Breast epithelium (tissue), 4 donors: ENCODE measurements at regions not wholly inside any gene's neighbourhood (a gene's known extent, or its start where the extent isn't known, plus 50 kb on each side); places are given as distances from the start of the nearest gene placed in this dataset.

ENCODE experiments used
- DNase-seq, 2 donors: peaks; one replicate each; pipeline ENCODE4 v3.0.0-alpha.2; 2019; ENCODE audit warnings: low spot score in 2 of 2
- H3K27ac ChIP-seq, 2 donors: fragments of 200-600 bp; sonication (generic) in 1 of 2; one replicate each; pipeline ENCODE4 v1.5.1; 2016 to 2019; ENCODE audit warnings: mild to moderate bottlenecking in 1 of 2
- H3K27me3 ChIP-seq, 2 donors: fragments of 200-600 bp; sonication (generic) in 1 of 2; one replicate each; pipeline versions ENCODE4 v1.5.1 to v1.6.0; 2017 to 2019; ENCODE audit warnings: control low read depth in 1 of 2, mild to moderate bottlenecking in 1 of 2
- H3K36me3 ChIP-seq: fragments of 200-600 bp; one replicate; pipeline ENCODE4 v1.5.1; 2019
- H3K4me1 ChIP-seq, 2 donors: fragments of 200-600 bp; sonication (generic); one replicate each; pipeline ENCODE4 v1.5.1; 2016 to 2019; ENCODE audit warnings: control low read depth in 1 of 2
- H3K4me3 ChIP-seq, 3 donors: fragments of 200-600 bp; sonication (generic); 1 replicate in 2 of 3; 2 replicates in 1 of 3; pipeline ENCODE4 v1.5.1; 2016 to 2019; ENCODE audit warnings: mild to moderate bottlenecking in 3 of 3, moderate library complexity in 2 of 3
- H3K9me3 ChIP-seq, 2 donors: fragments of 200-600 bp; sonication (generic) in 1 of 2; one replicate each; pipeline ENCODE4 v1.5.1; 2016 to 2019; ENCODE audit warnings: control low read depth in 1 of 2
- CTCF ChIP-seq, 3 donors: fragments of 450-650 bp; IDR thresholded peaks; one replicate each; pipeline ENCODE4 v1.5.1; 2016 to 2017; ENCODE audit warnings: antibody characterized with exemption in 3 of 3, mild to moderate bottlenecking in 3 of 3, moderate library complexity in 3 of 3
- POLR2A ChIP-seq: fragments of 450-650 bp; IDR thresholded peaks from one replicate; pipeline ENCODE4 v1.6.1; 2016; ENCODE audit warnings: antibody characterized with exemption, mild to moderate bottlenecking, moderate library complexity
- POLR2AphosphoS5 ChIP-seq, 3 donors: sonication (generic); formaldehyde crosslinking; IDR thresholded peaks; one replicate each; pipeline ENCODE4 v1.6.1; 2017; ENCODE audit warnings: antibody characterized with exemption in 3 of 3
- intact Hi-C: fragments of 100-400 bp; cut with DNase I; formaldehyde crosslinking; loops from one replicate; pipeline ENCODE4 v1.15.1; 2023; ENCODE audit warnings: low total_unique reads

- no peaks in the 10 kb centered on the region for H3K27me3 ChIP-seq
- no peaks in the 10 kb centered on the region for H3K4me1 ChIP-seq
- H3K36me3 ChIP-seq: no peaks in the 10 kb centered on the region
- no peaks in the 10 kb centered on the region for H3K9me3 ChIP-seq
- no peak for DNase-seq
- intact Hi-C loops: no loop called here
- H3K4me3 ChIP-seq: no peak overlapping the region
- TF ChIP-seq POLR2AphosphoS5 (IDR thresholded peaks at IDR 0.05): no peak
- TF ChIP-seq CTCF (IDR thresholded peaks at IDR 0.05): no peak
- TF ChIP-seq POLR2A: no peak
- H3K27ac ChIP-seq: no peak overlapping the region
These were observed 229.3 kb downstream of the PRDM2 start for GRCh38 chr1:13929313-13929712.

DNA sequence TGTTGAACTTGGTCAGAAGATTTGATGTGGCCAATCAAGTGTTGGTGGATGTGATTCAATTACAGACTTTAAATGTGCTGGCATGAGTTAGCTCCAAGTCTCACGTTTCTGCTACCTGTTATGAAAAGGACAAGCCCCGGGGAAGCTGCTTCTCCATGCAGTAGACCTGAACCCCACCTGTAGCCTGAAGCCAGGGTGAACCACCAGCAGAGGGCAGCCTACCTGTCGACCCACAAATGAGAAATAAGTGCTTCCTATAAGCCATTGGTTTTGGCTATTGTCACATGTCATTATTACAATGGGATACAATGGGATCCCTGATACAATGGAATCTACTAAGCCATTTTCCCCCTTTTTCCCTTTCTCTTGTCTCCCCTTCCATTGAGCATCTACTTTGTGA lies 230.2 kb downstream of the PRDM2 start:
- H3K4me3 ChIP-seq: no peak overlapping the region
- no peaks in the 10 kb centered on the region for H3K9me3 ChIP-seq
- H3K4me1 ChIP-seq: no peaks in the 10 kb centered on the region
- H3K27ac ChIP-seq: no peak overlapping the region
- TF ChIP-seq CTCF (IDR thresholded peaks at IDR 0.05): no peak
- no peak for TF ChIP-seq POLR2AphosphoS5 (IDR thresholded peaks at IDR 0.05)
- TF ChIP-seq POLR2A: no peak
- H3K36me3 ChIP-seq: no peaks in the 10 kb centered on the region
- H3K27me3 ChIP-seq: no peaks in the 10 kb centered on the region
- intact Hi-C loops: no loop called here
- DNase-seq: no peak

DNA sequence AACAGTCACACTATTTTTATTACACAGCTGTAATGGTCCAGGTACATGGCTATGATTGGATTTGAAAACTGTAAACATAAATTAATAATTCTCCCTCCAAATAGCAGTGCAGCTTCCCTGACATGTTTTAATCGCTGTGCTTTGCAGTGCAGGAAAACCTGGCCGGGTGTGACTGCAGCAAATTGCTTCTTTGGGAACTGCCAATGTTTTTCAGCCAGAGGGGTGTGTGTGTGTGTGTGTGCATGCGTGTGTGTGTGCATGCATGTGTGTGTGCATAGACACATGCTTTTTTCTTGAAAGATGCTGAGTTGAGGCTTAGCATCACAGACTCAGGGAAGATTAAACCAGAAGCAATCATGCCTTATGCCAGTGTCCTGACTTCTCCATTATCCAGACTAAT lies 231.2 kb downstream of the PRDM2 start:
- no peak for DNase-seq
- Histone ChIP-seq H3K4me1 (no peaks in the 10 kb centered on the region), H3K27me3 (no peaks in the 10 kb centered on the region), H3K4me3 (no peak overlapping the region), H3K9me3 (no peaks in the 10 kb centered on the region), H3K27ac (no peak overlapping the region), H3K36me3 (no peaks in the 10 kb centered on the region)
- intact Hi-C loops: no loop called here
- TF ChIP-seq POLR2A: no peak
- no peak for TF ChIP-seq POLR2AphosphoS5 (IDR thresholded peaks at IDR 0.05)
- TF ChIP-seq CTCF (IDR thresholded peaks at IDR 0.05): no peak

DNA sequence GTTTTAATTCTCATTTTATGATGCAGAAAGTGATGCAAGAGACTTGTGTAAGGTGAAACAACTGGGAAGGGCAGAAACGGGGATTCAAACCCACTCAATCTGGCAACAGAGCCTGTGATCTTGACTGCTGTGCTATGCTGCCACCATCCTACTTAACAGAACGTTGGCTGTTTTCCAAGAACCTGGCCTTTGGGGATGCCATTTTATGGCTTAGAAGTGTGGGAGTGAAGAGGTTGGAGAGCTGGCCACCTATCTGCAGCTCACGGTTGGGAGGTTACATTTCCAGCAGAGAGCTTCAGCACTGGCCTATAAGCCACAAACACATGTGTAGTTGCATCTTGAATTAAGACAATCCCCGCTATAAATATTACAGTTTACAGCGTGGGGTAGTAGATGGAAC lies 235.3 kb downstream of the PRDM2 start:
- Histone ChIP-seq H3K36me3 (no peaks in the 10 kb centered on the region), H3K4me3 (no peak overlapping the region), H3K4me1 (no peaks in the 10 kb centered on the region), H3K27ac (no peak overlapping the region), H3K9me3 (no peaks in the 10 kb centered on the region), H3K27me3 (no peaks in the 10 kb centered on the region)
- TF ChIP-seq POLR2AphosphoS5 (IDR thresholded peaks at IDR 0.05) (no peak), CTCF (IDR thresholded peaks at IDR 0.05) (no peak), POLR2A (no peak)
- no peak for DNase-seq
- intact Hi-C loops: no loop called here

- TF ChIP-seq CTCF (IDR thresholded peaks at IDR 0.05) (no peak), POLR2AphosphoS5 (IDR thresholded peaks at IDR 0.05) (no peak), POLR2A (no peak)
- H3K4me1 ChIP-seq: no peaks in the 10 kb centered on the region
- DNase-seq: no peak
- intact Hi-C loops: no loop called here
- no peak overlapping the region for H3K27ac ChIP-seq
- no peaks in the 10 kb centered on the region for H3K36me3 ChIP-seq
- H3K27me3 ChIP-seq: no peaks in the 10 kb centered on the region
- peaks cover 0 to 6% of the 10 kb centered on the region in 2 donors for H3K9me3 ChIP-seq
- no peak overlapping the region for H3K4me3 ChIP-seq
These were observed 241.3 kb downstream of the PRDM2 start for GRCh38 chr1:13941315-13941714.
